T-cell (primary cell): ENCODE measurements at regions not wholly inside any gene's neighbourhood (a gene's known extent, or its start where the extent isn't known, plus 50 kb on each side); places are given as distances from the start of the nearest gene placed in this dataset.
"Not testable (repeated sequence)": the region's sequence is repeated elsewhere in the genome, so short reads cannot be mapped to it uniquely, and the experiment has no call there.

Experiments used
- ATAC-seq, 4 experiments: fragments of 200-7000 bp in 3 of 4; fragments of 150-1000 bp in 1 of 4; cut with Tn5 transposase; replicated peaks in 1 of 4; 1 replicate in 3 of 4; 2 replicates in 1 of 4; pipeline ENCODE4 v1.10.0; 2021; ENCODE audit warnings: moderate library complexity in 3 of 4, mild to moderate bottlenecking in 2 of 4, moderate number of reproducible peaks in 1 of 4
- CTCF ChIA-PET, 2 donors: fragments of 300-600 bp; sonication (Branson Sonifier 250); formaldehyde crosslinking; loops; one replicate each; lab custom pipeline; 2022; ENCODE audit warnings: antibody characterized with exemption in 2 of 2; lab: Charles Lee
- POLR2A ChIA-PET, 2 donors: fragments of 300-600 bp; sonication (Branson Sonifier 250); formaldehyde crosslinking; loops; one replicate each; lab custom pipeline; 2022; ENCODE audit warnings: antibody characterized with exemption in 2 of 2; lab: Charles Lee
- DNase-seq, 35 experiments: peaks; one replicate each; pipeline versions ENCODE4 v3.0.0 to v3.0.0-alpha.2; 2013 to 2023
- H3K27ac ChIP-seq: one replicate; pipeline ENCODE4 v1.5.1; 2013; ENCODE audit warnings: low read length
- H3K27me3 ChIP-seq, 2 experiments: replicated peaks in 1 of 2; 1 replicate in 1 of 2; 2 replicates in 1 of 2; pipeline versions ENCODE4 v1.6.1 to v1.7.0; 2013; ENCODE audit warnings: low read length in 1 of 2, mixed read lengths in 1 of 2; ENCODE audit not compliant: control insufficient read depth in 2 of 2, insufficient read depth in 2 of 2; ENCODE audit errors: extremely low read depth in 1 of 2
- H3K36me3 ChIP-seq, 2 donors: 1 replicate in 1 of 2; 2 replicates in 1 of 2; pipeline versions ENCODE4 v1.6.1 to v1.7.0; 2013; ENCODE audit warnings: low read length in 1 of 2; ENCODE audit not compliant: control insufficient read depth in 2 of 2, insufficient read depth in 1 of 2; ENCODE audit errors: extremely low read depth in 1 of 2
- H3K4me1 ChIP-seq, 2 experiments: 1 replicate in 1 of 2; 2 replicates in 1 of 2; pipeline versions ENCODE4 v1.6.1 to v1.7.0; 2013; ENCODE audit warnings: low read length in 2 of 2, mixed read lengths in 1 of 2; ENCODE audit not compliant: insufficient read depth in 2 of 2, control insufficient read depth in 1 of 2; ENCODE audit errors: extremely low read depth in 1 of 2
- H3K4me3 ChIP-seq, 2 donors: 1 replicate in 1 of 2; 2 replicates in 1 of 2; pipeline versions ENCODE4 v1.5.1 to v1.7.0; 2013; ENCODE audit warnings: mild to moderate bottlenecking in 2 of 2, low read length in 1 of 2, moderate library complexity in 1 of 2; ENCODE audit not compliant: control insufficient read depth in 1 of 2; ENCODE audit errors: extremely low read depth in 1 of 2
- H3K9me3 ChIP-seq: 2 replicates; pipeline ENCODE4 v1.7.0; 2013
- H3K27ac Mint-ChIP-seq, 2 donors: one replicate each; pipeline ENCODE4 v1.8.0; 2020 to 2021; ENCODE audit warnings: mild to moderate bottlenecking in 2 of 2, mixed read lengths in 2 of 2
- H3K27me3 Mint-ChIP-seq, 2 donors: one replicate each; pipeline ENCODE4 v1.8.0; 2021 to 2022; ENCODE audit warnings: mixed read lengths in 2 of 2
- H3K36me3 Mint-ChIP-seq: one replicate; pipeline ENCODE4 v1.8.0; 2021; ENCODE audit warnings: mixed read lengths
- H3K4me1 Mint-ChIP-seq, 3 donors: one replicate each; pipeline ENCODE4 v1.8.0; 2020 to 2022; ENCODE audit warnings: mixed read lengths in 3 of 3, mild to moderate bottlenecking in 1 of 3
- H3K4me3 Mint-ChIP-seq, 3 donors: one replicate each; pipeline ENCODE4 v1.8.0; 2020 to 2022; ENCODE audit warnings: mild to moderate bottlenecking in 3 of 3, mixed read lengths in 3 of 3, moderate library complexity in 3 of 3
- H3K9me3 Mint-ChIP-seq, 3 donors: one replicate each; pipeline ENCODE4 v1.8.0; 2020 to 2022; ENCODE audit warnings: mixed read lengths in 3 of 3
- WGBS: methylation state at CpG from one replicate; pipeline ENCODE4 v1.1.5; 2013; ENCODE audit warnings: missing lambda C conversion rate; ENCODE audit not compliant: insufficient coverage; 5-methylcytosine and 5-hydroxymethylcytosine counted together

DNA sequence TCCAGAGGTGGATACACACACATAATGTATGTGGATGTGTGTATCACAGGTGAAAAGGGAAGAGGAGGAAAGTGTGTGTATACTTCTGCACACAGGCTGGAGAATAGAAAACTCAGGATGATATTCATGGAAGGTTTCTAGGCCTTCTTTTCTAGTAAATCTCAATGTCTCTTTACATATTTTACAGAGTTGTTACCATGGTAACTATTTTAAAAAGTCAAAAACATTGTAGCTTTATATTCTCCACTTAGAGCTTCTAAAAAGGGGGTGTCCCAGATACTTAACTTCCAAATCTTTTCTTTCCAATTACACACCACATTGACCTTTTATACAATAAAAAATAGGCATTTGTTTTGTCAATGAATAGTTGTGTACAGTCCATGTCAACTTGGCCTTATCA, 604.8 kb upstream of the LCORL start:
- Histone ChIP-seq H3K4me1 (no peaks in the 10 kb centered on the region), H3K27me3 (no peaks in the 10 kb centered on the region), H3K27ac (no peak overlapping the region), H3K4me3 (no peak overlapping the region), H3K9me3 (no peaks in the 10 kb centered on the region), H3K36me3 (no peaks in the 10 kb centered on the region)
- ATAC-seq = no peak
- no peak for DNase-seq
- H3K9me3 Mint-ChIP-seq = no peaks in the 10 kb centered on the region
- H3K27ac Mint-ChIP-seq = no peak overlapping the region
- ChIA-PET CTCF (no interaction called here), POLR2A (no interaction called here)
- no peak overlapping the region for H3K4me3 Mint-ChIP-seq
- no peaks in the 10 kb centered on the region for H3K4me1 Mint-ChIP-seq
- no peaks in the 10 kb centered on the region for H3K27me3 Mint-ChIP-seq
- H3K36me3 Mint-ChIP-seq = no peaks in the 10 kb centered on the region

- Mint-ChIP-seq H3K27me3 (peaks cover 1 to 5% of the 10 kb centered on the region in 2 donors), H3K36me3 (no peaks in the 10 kb centered on the region), H3K4me3 (no peak overlapping the region), H3K27ac (no peak overlapping the region), H3K4me1 (no peaks in the 10 kb centered on the region), H3K9me3 (no peaks in the 10 kb centered on the region)
- ChIA-PET CTCF (no interaction called here), POLR2A (no interaction called here)
- no peak overlapping the region for H3K4me3 ChIP-seq
- ATAC-seq = no peak
- H3K36me3 ChIP-seq = no peaks in the 10 kb centered on the region
- H3K27ac ChIP-seq = no peak overlapping the region
- peaks cover 0 to 4% of the 10 kb centered on the region in 2 experiments for H3K27me3 ChIP-seq
- H3K4me1 ChIP-seq = no peaks in the 10 kb centered on the region
- DNase-seq = no peak
- no CpG with 5 or more reads among the region's 1 CpG for WGBS
- no peaks in the 10 kb centered on the region for H3K9me3 ChIP-seq
Measured at GRCh38 chr4:18621186-18621585, 599.6 kb upstream of the LCORL start.

- no peaks in the 10 kb centered on the region for H3K36me3 ChIP-seq
- H3K36me3 Mint-ChIP-seq = no peaks in the 10 kb centered on the region
- no peak for ATAC-seq
- peaks cover 0 to 4% of the 10 kb centered on the region in 2 experiments for H3K27me3 ChIP-seq
- no peaks in the 10 kb centered on the region for H3K4me1 ChIP-seq
- H3K9me3 ChIP-seq = no peaks in the 10 kb centered on the region
- H3K27ac Mint-ChIP-seq = no peak overlapping the region
- H3K4me3 ChIP-seq = no peak overlapping the region
- POLR2A ChIA-PET = no interaction called here
- DNase-seq = no peak
- no peak overlapping the region for H3K27ac ChIP-seq
- H3K27me3 Mint-ChIP-seq = peaks cover 5 to 8% of the 10 kb centered on the region in 2 donors
- peaks cover 0 to 2% (median 0%) of the 10 kb centered on the region in 3 donors for H3K9me3 Mint-ChIP-seq
- no peaks in the 10 kb centered on the region for H3K4me1 Mint-ChIP-seq
- WGBS = 82% methylated on average over 5 of the region's 6 CpGs
- CTCF ChIA-PET = no interaction called here
- no peak overlapping the region for H3K4me3 Mint-ChIP-seq
Measured at GRCh38 chr4:18616720-18617119, 595.2 kb upstream of the LCORL start.

DNA sequence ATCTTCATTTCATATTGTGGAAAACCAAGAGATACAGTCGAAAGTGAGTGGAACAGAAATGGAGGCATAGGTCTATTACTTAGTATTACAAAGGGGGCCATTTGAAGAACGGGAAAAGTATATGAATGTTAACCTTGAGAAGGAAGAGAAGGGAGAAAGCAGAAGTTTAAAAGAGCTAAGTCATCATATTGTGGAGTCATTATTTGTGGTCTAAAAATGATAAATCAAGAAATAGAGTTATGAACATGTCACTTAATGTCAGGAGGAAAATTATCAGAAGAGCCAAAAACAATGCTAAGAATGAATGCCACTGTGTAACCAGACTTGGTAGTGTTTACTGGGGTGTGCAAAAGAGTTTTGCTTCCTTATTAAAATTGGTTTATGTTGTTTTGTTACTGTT, 589.5 kb upstream of the LCORL start:
- Histone ChIP-seq H3K27me3 (no peaks in the 10 kb centered on the region), H3K36me3 (no peaks in the 10 kb centered on the region), H3K4me3 (no peak overlapping the region), H3K9me3 (no peaks in the 10 kb centered on the region), H3K4me1 (no peaks in the 10 kb centered on the region), H3K27ac (no peak overlapping the region)
- H3K36me3 Mint-ChIP-seq = no peaks in the 10 kb centered on the region
- 15% methylated on average over 2 of the region's 2 CpGs for WGBS
- ATAC-seq (no peak), DNase-seq (no peak)
- no peaks in the 10 kb centered on the region for H3K4me1 Mint-ChIP-seq
- peaks cover 4 to 7% (median 4%) of the 10 kb centered on the region in 3 donors for H3K9me3 Mint-ChIP-seq
- POLR2A ChIA-PET = no interaction called here
- no peak overlapping the region for H3K27ac Mint-ChIP-seq
- H3K27me3 Mint-ChIP-seq = peaks cover 13% of the 10 kb centered on the region in 2 donors
- H3K4me3 Mint-ChIP-seq = no peak overlapping the region
- CTCF ChIA-PET = no interaction called here

DNA sequence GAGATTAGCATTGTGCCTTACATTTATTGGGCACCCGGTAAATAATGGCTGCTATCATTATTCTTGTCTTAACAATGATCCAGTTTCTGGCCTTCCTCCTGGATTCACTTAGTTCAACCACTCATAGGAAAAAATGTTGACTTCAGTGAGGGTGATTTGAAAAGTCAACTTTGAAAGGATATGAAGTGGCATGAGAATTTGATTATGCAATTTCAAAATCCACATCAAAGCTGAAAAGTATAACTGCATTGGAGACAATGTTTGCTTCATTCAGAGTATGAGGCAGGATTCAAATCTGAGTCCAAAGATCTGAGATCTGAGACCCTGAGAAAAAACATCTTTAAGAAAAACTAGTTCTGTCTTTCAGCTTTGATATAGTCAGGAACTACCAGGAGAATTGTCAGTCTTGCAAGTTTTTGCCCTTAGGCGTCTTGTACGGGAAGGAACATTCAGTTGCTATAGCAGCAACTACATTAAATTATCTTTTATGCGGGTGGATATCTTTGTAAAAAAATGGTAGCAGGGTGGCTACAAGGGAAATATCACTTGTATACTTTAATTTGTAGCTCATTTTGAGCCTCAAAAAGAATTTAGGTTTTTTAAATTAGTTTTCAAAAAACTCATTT, 587.5 kb upstream of the LCORL start:
- Histone ChIP-seq H3K36me3 (no peaks in the 10 kb centered on the region), H3K4me1 (no peaks in the 10 kb centered on the region), H3K27me3 (no peaks in the 10 kb centered on the region), H3K9me3 (no peaks in the 10 kb centered on the region), H3K4me3 (no peak overlapping the region), H3K27ac (no peak overlapping the region)
- Mint-ChIP-seq H3K27me3 (peaks cover 11 to 13% of the 10 kb centered on the region in 2 donors), H3K36me3 (no peaks in the 10 kb centered on the region), H3K27ac (no peak overlapping the region), H3K4me1 (no peaks in the 10 kb centered on the region), H3K9me3 (peaks cover 4 to 7% (median 4%) of the 10 kb centered on the region in 3 donors), H3K4me3 (no peak overlapping the region)
- ATAC-seq = no peak
- WGBS = no CpG with 5 or more reads among the region's 4 CpGs
- POLR2A ChIA-PET = no interaction called here
- CTCF ChIA-PET = no interaction called here
- DNase-seq = no peak

DNA sequence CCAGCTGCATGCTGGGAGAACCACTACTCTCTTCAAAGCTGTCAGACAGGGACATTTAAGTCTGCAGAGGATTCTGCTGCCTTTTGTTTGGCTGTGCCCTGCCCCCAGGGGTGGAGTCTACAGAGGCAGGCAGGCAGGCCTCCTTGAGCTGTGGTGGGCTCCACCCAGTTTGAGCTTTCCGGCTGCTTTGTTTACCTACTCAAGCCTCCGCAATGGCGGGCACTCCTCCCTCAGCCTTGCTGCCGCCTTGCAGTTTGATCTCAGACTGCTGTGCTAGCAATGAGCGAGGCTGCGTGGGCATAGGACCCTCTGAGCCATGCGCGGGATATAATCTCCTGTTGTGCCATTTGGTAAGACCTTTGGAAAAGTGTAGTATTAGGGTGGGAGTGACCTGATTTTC, 581.1 kb upstream of the LCORL start:
- H3K4me1 Mint-ChIP-seq, H3K27me3 ChIP-seq, H3K4me3 ChIP-seq, H3K4me3 Mint-ChIP-seq, ATAC-seq, H3K36me3 ChIP-seq, H3K27ac ChIP-seq, H3K9me3 Mint-ChIP-seq, H3K27ac Mint-ChIP-seq, H3K9me3 ChIP-seq, H3K36me3 Mint-ChIP-seq, POLR2A ChIA-PET, CTCF ChIA-PET, DNase-seq, H3K4me1 ChIP-seq: not testable (repeated sequence)
- H3K27me3 Mint-ChIP-seq = peaks cover 17 to 23% of the 10 kb centered on the region in 2 donors
- 99% methylated on average over 6 of the region's 8 CpGs for WGBS
